DMS53 treated with DMSO at 0.1 percent for 48 hours (cell line): ENCODE measurements at regions not wholly inside any gene's neighbourhood (a gene's known extent, or its start where the extent isn't known, plus 50 kb on each side); places are given as distances from the start of the nearest gene placed in this dataset.

ENCODE experiments used
- DNase-seq: peaks from one replicate; lab custom pipeline; 2025; ENCODE audit not compliant: unreplicated experiment; lab: John Stamatoyannopoulos, UW

DNA sequence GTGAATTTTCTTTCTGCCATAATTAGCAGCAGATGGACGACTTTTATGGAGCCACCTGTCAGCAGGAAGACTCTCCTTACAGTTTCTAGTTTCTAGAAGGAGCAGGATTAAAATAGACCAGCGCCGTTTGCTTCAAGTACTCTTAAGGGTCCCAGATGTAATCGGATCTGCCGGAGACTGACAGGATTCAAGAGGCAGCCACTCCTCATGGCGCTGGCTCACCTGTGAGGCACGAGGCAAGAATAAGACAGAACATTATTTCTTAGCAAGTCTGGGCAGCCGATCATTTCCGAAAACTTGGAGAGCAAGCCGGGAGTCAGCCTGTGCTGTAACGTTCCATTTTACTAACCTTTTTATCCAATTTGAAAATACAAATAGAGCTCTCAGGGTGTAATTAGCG lies 410.4 kb upstream of the RORA start:
- DNase-seq: no peak

GRCh38 chr15:61634837-61635236 lies 405.7 kb upstream of the RORA start:
- no peak for DNase-seq

- DNase-seq: no peak
These were observed 404.8 kb upstream of the RORA start for GRCh38 chr15:61633951-61634350.

DNA sequence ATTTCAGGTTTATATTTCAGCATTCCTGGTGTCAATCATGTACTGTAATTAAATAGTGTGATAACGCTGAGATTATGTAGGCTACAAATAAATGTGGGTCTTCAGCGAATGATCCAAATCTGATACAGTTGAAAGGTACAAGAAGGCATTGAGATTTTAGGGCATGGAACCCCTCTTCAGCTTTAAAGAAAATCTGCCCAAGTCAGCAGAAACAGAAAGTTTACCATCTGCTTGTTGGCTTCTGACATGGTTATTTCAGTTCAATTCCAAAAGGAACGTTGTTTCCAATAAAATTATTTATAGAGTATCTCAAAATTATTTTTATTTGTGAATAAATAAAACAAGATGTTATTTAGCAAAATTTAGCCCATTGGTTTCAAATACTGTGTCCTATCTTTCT lies 400.2 kb upstream of the RORA start:
- DNase-seq: no peak

DNA sequence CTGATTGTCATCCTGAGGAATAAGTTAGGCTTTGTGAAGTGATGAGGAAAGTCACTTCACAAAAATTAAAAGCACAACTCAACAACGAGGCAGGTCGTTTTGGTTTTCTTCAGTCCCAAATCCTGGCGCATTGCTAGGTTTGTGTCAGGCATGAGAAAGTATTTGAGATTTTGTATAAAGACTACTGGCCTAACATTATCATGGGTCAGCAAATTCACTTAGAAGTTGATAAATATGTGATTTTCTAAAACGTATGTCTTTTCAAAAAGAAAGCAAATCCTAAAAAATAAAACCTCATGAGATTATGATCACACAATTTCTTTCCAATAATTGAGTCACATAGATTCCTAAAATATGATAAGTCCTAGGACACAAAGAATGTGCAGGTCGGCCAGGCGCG lies 395.8 kb upstream of the RORA start:
- no peak for DNase-seq

DNA sequence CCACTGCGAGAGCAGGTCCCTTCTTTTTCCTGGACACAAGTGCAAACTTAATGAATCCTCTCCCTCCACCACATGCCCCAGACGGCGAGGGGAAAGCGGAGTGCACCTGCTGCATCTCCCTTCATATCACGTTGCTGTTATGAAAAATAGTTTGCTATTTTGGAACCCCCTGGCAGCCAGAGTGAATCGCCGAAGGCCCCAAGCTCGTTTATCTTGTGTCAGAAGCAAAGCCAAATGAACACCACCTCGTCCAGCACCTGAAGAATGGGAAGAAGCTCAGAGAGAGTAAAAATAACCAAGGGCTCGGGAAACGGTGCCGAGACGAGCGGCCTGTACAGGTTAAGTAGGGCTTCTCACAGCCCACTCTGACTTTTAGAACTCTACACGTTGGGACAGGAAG lies 394.6 kb upstream of the RORA start:
- DNase-seq: no peak

GRCh38 chr15:61621865-61622264 lies 392.8 kb upstream of the RORA start:
- no peak for DNase-seq

- peak; percentile 46 for DNase-seq
These were observed 392.0 kb upstream of the RORA start for GRCh38 chr15:61621146-61621545.

DNA sequence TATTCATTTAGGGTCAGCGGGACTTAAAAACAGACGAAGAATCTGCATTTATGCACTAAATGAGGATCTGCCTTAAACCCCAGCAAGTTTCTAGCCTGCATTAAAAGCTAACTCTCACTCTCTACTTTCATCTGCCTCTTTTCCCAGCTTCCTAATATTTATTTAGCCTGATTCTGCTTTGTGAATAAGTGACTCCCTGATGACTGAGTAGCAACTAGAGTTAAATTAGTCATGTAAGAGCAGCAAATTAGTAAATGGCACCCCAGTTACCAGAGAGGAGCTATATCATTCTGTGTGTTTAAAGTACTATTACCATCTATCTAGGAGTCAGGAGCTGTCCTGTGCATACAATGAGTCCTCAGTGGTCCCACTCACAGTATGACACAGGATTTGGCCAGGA lies 391.0 kb upstream of the RORA start:
- no peak for DNase-seq

- no peak for DNase-seq
These were observed 384.6 kb upstream of the RORA start for GRCh38 chr15:61613729-61614128.

- DNase-seq: no peak
These were observed 384.0 kb upstream of the RORA start for GRCh38 chr15:61613138-61613537.

GRCh38 chr15:61612111-61612510 lies 383.0 kb upstream of the RORA start:
- DNase-seq: no peak

DNA sequence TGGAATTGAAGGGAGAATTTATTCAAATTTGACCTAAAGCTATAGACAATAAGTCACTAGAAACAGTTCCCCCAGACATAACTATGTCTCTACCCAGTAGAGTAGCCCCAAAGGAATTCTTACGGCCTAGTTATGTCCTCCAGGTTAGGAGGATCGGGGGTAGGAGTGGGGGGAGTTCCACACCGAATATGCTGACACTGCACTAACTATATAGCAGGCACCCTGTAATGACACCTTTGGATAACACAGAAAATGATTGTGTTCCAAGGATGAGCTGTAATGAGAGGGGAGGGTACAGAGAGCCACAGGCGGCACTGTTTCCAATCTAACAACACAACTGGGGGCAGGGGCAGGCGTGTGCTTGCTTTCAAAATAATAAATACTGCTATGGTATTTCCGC lies 376.2 kb upstream of the RORA start:
- DNase-seq: no peak

- DNase-seq: no peak
These were observed 369.6 kb upstream of the RORA start for GRCh38 chr15:61598655-61599054.

DNA sequence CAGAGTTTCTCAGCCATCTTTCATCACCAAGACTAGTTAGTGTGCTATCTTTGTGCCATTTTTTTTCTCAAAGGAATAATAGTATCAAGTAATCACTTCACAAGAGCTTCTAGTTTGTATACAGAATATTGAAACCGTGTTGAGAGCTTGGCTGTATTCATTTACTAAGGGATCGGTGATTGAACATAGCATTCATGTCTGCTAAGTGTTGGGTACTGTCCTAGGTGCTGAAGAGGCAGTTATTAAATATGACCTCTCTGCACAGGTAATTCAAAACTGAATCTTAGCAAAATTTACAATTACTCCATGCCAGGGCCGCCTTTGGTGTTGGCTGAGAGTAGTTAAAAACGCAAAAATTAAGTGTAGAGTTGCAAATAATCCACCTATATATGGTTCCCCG lies 355.3 kb upstream of the RORA start:
- no peak for DNase-seq

DNA sequence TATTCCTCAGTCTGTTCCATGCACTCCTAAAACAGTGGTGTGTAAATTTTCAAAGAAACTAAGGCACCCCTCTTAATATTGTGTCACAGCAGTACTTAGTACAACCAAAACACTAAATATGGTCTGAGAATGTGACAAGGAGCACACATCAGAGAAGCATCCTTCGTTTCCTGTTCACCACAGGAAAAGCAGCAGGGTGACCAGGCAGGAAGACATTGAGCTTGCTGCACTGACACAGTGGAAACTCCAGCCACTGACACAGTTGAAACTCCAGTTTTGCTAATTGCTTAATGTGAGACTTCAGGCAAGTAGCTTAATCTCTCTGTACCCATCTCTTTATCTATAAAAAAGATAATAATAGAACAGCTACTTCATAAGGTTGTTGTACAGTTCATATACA lies 353.0 kb upstream of the RORA start:
- no peak for DNase-seq

DNA sequence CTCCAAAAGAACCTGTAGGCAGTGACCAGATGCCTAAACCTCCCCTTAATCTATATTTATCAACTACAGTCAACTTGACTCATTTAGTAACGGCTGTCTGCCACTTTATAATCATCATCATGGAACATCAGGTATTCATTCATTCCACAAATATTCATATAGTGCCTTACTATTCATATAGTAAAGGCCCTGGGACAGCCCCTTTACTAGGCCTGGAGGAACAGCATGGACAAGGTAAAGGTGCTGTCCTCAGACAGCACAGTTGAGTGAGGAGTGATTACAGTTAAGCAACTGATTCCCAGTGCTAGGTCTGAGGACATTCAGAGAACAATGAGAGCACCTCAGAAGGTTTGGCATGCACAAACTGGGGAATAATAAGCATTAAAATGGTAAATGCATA lies 346.5 kb upstream of the RORA start:
- no peak for DNase-seq

GRCh38 chr15:61571026-61571425 lies 341.9 kb upstream of the RORA start:
- DNase-seq: no peak

DNA sequence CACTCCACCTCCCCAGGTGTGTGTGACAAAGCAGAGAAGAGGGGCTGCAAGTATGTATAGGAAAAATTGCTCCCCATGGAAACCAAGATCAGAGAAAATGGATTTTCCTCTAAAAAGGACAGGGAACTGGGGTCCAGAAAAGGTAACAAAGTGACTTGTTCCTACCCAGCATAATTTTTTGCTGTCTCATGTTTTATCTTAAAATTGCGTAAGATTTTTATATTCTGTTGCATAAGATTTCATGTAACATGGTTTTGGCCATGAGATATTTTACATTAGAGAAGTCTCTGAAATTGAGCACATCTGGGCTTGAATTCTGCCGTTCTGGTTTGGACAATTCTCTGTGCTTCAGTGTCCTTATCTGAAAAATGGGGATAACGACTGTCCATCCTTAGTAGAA lies 335.7 kb upstream of the RORA start:
- no peak for DNase-seq

DNA sequence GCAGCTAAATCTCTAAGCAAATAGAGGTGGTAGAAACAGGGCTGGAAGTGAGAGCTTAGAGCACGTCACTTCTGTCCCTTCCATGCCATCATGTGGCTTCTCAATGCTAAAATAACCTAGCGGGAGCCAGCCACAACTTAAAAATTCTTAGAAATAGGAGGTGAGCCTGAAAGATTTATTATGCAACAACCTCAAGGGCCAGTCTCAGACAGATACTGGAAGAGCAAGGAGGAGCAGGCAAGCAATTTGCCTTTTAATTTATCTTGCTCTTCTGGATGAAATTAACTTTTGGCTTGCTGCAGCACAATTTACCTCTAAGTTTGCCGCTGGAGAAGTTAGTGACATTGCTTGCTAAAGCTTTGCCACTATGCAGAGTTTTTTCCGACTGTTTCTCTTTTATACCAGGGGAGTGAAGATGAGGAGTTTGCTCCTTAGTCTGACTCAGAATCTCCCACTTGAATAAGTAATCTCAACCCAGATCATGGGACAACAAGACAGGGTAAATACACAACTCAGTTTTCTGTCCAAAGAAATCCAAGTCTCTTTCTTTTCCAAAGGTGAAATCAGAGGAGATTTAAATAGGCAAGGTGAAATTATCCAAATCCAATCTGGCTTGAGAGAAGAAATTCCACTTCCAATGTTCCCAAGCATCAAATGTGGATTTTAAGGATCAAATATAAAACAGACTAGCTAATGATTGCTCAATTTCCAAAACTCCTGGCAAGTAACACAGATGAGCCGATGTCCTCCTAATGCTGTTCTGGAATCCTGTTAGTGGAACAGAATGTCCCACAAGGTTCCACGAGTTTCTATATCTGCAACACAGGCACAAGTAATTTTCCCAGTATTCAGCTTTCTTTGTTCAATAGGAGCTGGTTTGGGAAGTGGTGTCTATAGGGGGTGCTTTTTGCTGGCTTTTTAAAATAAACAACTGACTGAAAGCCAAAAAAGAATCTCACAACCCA lies 329.4 kb upstream of the RORA start:
- no peak for DNase-seq

DNA sequence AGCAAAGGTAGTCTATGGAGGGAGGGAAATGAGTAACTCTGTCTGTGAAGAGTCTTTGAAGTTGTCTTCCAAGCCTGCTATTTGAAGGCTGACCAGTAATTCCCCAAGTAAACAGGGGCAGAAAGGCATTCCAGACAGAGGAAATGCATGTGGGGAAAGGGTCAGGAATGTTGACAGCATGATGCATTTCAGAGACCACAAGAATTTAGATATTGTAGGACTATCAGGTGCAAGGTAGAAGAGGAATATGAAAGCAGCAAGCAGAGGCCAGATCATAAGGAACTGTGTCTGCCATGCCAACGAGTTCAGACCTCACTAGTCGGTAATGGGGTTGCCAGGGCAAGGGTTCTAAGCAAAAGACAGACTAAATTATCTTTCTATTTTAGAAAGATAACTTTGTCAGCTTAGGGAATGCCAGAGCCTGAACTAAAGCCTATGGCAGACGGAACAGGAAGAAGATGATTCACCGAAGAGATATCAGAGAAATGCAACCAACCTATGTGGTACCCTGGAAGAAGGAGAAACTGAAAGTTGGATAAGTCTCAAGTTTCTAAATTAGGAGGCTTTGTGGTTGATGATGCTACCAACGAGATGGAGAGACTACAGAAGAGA lies 327.0 kb upstream of the RORA start:
- DNase-seq: no peak

DNA sequence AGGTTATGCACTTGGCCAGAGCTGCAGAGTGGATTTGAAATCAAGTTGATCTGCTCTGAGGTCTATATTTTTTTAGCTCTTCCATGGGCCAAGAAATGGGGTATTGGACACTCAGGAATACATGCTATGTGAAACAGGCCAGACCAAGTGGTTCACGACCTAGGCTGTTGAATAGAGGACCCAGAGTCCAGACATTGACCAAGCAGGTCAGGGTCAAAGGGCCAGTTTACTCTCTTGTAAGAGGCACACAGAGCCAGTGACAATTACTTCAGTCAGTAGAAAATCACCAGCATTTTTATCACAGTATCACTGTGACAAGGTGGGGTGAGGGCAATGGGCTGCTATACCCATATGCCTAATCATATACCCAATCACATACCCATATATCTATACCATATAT lies 320.6 kb upstream of the RORA start:
- no peak for DNase-seq

DNA sequence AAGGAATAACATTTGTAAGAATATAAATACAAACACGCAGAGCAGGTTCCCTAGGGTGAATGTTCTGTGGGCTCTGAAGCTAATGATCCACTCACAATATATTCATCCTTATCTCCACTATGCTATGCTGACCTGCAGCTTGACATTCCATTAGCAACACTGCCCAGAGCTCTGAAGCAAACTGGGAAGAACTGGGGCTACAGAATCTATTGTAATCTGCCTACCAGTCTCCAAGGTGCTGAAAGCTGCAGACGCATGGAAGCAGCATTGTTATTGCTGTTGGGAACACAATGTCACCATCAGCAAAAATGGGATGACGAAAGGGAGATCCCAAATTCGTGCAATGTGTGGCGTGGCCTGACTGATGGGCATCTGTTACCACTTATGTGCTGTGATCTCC lies 316.7 kb upstream of the RORA start:
- DNase-seq: no peak
